ENCODE measurements at regions not wholly inside any gene's neighbourhood (a gene's known extent, or its start where the extent isn't known, plus 50 kb on each side); places are given as distances from the start of the nearest gene placed in this dataset.

- TF ChIP-seq CTCF (IDR thresholded peaks at IDR 0.05) (no peak), FOSL2 (IDR thresholded peaks at IDR 0.05; ENCODE audit: borderline replicate concordance, low read depth) (no peak), EZH2phosphoT487 (IDR thresholded peaks at IDR 0.05; ENCODE audit: borderline replicate concordance, low read depth) (no peak)
Observed at GRCh38 chr18:52063923-52064322, 276.1 kb upstream of the DCC start.

All from SK-N-SH (cell line).